Calu3 (cell line): ENCODE measurements at regions not wholly inside any gene's neighbourhood (a gene's known extent, or its start where the extent isn't known, plus 50 kb on each side); places are given as distances from the start of the nearest gene placed in this dataset.

Experiments
- BruUV-seq: library from RNA; stranded (reverse); fragments of 400-500 nt; replicated peaks from 2 replicates; lab custom pipeline; 2021; lab: Mats Ljungman, UMichigan
- CTCF ChIA-PET: fragments of 300-600 bp; sonication (Branson Sonifier 250); formaldehyde crosslinking; loops from one replicate; lab custom pipeline; 2022; ENCODE audit warnings: antibody characterized with exemption; lab: Charles Lee
- DNase-seq: peaks from one replicate; pipeline ENCODE4 v3.0.0; 2022
- H3K27ac Mint-ChIP-seq: one replicate; pipeline ENCODE4 v1.8.0; 2022; ENCODE audit warnings: mixed read lengths; ENCODE audit not compliant: unreplicated experiment
- H3K27me3 Mint-ChIP-seq: one replicate; pipeline ENCODE4 v1.8.0; 2022; ENCODE audit warnings: mixed read lengths; ENCODE audit not compliant: unreplicated experiment
- H3K36me3 Mint-ChIP-seq: one replicate; pipeline ENCODE4 v1.8.0; 2022; ENCODE audit warnings: mild to moderate bottlenecking, moderate library complexity, mixed read lengths; ENCODE audit not compliant: insufficient read depth, unreplicated experiment
- H3K4me1 Mint-ChIP-seq: one replicate; pipeline ENCODE4 v1.8.0; 2022; ENCODE audit warnings: mild to moderate bottlenecking, low read depth, mixed read lengths; ENCODE audit not compliant: unreplicated experiment
- H3K4me3 Mint-ChIP-seq: one replicate; pipeline ENCODE4 v1.8.0; 2022; ENCODE audit warnings: mild to moderate bottlenecking, low read depth, moderate library complexity, mixed read lengths; ENCODE audit not compliant: unreplicated experiment
- H3K9me3 Mint-ChIP-seq: one replicate; pipeline ENCODE4 v1.8.0; 2022; ENCODE audit warnings: low read depth, mixed read lengths; ENCODE audit not compliant: unreplicated experiment
- CTCF ChIP-seq: fragments of 200-600 bp; IDR thresholded peaks from one replicate; pipeline ENCODE4 v1.8.0; 2022; ENCODE audit warnings: antibody characterized with exemption; ENCODE audit not compliant: unreplicated experiment
- intact Hi-C: fragments of 100-400 bp; cut with micrococcal nuclease; formaldehyde crosslinking; loops from one replicate; pipeline ENCODE4 v1.10.0; 2022; ENCODE audit not compliant: unreplicated experiment

DNA sequence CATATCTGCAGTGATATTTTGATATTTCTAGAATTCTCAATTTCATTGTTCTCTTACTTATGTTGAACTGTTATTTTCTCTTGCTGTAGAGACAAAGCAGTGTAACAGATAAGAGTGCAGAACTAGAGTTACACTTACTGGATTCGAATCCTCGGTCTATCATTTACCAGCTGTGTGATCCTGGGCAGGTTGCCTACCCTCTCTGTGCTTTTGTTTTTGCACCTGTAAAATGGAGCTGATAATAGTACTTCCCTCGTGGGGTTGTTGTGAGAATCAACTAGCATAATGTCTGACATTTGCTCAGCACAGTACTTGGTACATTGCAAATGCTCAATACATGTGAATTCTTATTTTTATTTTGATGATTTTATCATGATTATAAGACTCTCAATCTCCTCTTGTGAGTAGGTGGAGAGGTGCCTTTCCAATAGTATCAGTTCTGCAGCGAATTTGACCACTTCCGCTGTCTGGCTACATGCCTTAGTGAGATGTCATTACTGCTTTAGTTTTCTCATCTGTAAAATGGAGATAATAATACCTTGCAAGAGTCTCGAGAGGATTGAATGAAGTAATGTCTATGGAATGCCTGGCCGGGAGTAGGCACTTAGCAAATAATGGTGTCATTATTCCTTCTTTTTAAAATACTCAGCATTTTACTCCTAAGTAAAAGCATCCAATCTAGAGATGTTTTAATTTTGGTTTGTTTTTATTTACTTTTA, 312.2 kb upstream of the MAF start:
- H3K4me1 Mint-ChIP-seq = no peaks in the 10 kb centered on the region
- no TSS peak for BruUV-seq
- no peaks in the 10 kb centered on the region for H3K9me3 Mint-ChIP-seq
- CTCF ChIA-PET = no interaction called here
- no peak overlapping the region for H3K27ac Mint-ChIP-seq
- H3K36me3 Mint-ChIP-seq = no peaks in the 10 kb centered on the region
- intact Hi-C loops = no loop called here
- no peaks in the 10 kb centered on the region for H3K27me3 Mint-ChIP-seq
- TF ChIP-seq CTCF = no peak
- no peak for DNase-seq
- no peak overlapping the region for H3K4me3 Mint-ChIP-seq

GRCh38 chr16:79911660-79912059, 311.1 kb upstream of the MAF start:
- H3K4me3 Mint-ChIP-seq = no peak overlapping the region
- CTCF ChIA-PET = no interaction called here
- H3K9me3 Mint-ChIP-seq = no peaks in the 10 kb centered on the region
- H3K4me1 Mint-ChIP-seq = no peaks in the 10 kb centered on the region
- H3K27ac Mint-ChIP-seq = no peak overlapping the region
- DNase-seq = no peak
- no peaks in the 10 kb centered on the region for H3K27me3 Mint-ChIP-seq
- TF ChIP-seq CTCF = no peak
- no peaks in the 10 kb centered on the region for H3K36me3 Mint-ChIP-seq
- intact Hi-C loops = no loop called here
- no TSS peak for BruUV-seq

- Mint-ChIP-seq H3K9me3 (no peaks in the 10 kb centered on the region), H3K27me3 (no peaks in the 10 kb centered on the region), H3K4me3 (no peak overlapping the region), H3K27ac (no peak overlapping the region), H3K36me3 (no peaks in the 10 kb centered on the region), H3K4me1 (no peaks in the 10 kb centered on the region)
- BruUV-seq = no TSS peak
- TF ChIP-seq CTCF = no peak
- CTCF ChIA-PET = interaction anchor here (0.6 to 0.7 kb wide), 2 partner anchors 25 to 376 kb away, joined by 3 read pairs; no protein-coding TSS in a partner anchor
- no peak for DNase-seq
- intact Hi-C loops = no loop called here
These were observed 309.0 kb upstream of the MAF start for GRCh38 chr16:79909571-79909970.

DNA sequence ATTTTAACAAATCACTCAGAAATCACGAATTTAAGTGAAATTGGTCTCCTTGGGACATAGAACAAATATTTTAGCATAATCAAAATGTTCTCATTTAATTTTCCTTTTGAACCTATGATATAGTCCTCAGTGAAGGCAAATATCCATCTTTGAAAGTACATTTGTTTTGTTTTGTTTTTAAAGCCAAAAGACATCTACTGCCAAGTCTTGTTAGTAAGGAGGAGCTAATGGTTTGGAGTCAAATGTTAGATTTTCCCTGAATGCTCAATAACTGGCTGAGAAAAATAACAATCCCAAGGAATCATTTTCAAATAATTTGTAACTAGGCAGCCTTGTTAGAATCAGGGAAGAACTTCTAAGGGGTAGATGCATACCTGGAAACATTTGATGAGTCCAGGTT, 302.9 kb upstream of the MAF start:
- Mint-ChIP-seq H3K36me3 (no peaks in the 10 kb centered on the region), H3K27ac (no peak overlapping the region), H3K27me3 (no peaks in the 10 kb centered on the region), H3K9me3 (no peaks in the 10 kb centered on the region), H3K4me1 (peaks cover 7% of the 10 kb centered on the region), H3K4me3 (no peak overlapping the region)
- no peak for DNase-seq
- no TSS peak for BruUV-seq
- TF ChIP-seq CTCF = no peak
- intact Hi-C loops = no loop called here
- CTCF ChIA-PET = no interaction called here
